K562 (cell line): ENCODE measurements at regions not wholly inside any gene's neighbourhood (a gene's known extent, or its start where the extent isn't known, plus 50 kb on each side); places are given as distances from the start of the nearest gene placed in this dataset.

Source experiments
- ATAC-seq: fragments of 200-7000 bp; cut with Tn5 transposase; 3 replicates; pipeline ENCODE4 v1.9.1; 2020; ENCODE audit warnings: moderate library complexity
- BruUV-seq: library from RNA; stranded (reverse); fragments of 400-500 nt; replicated peaks from 2 replicates; lab custom pipeline; 2021; lab: Mats Ljungman, UMichigan
- CTCF ChIA-PET: fragments of 300-600 bp; formaldehyde crosslinking; extraction: SDS; loops from one replicate; lab custom pipeline; 2021; ENCODE audit warnings: low intra/inter-chr PET ratio; lab: Yijun Ruan, JAX
- POLR2A ChIA-PET: fragments of 300-600, 350-650 bp; sonication (Branson Sonifier 250); formaldehyde crosslinking; extraction: SDS; loops from one replicate; lab custom pipeline; 2021; ENCODE audit warnings: antibody characterized with exemption, inconsistent platforms; lab: Yijun Ruan, JAX
- DNase-seq, 4 experiments: peaks; one replicate each; pipeline versions ENCODE4 v3.0.0 to v3.0.0-alpha.2; 2011 to 2018; ENCODE audit warnings: low spot score in 3 of 4, mixed read lengths in 3 of 4; ENCODE audit errors: extremely low read depth in 1 of 4
- FAIRE-seq: peaks from 2 replicates; lab custom pipeline; 2011; peaks lifted over from hg19 to GRCh38; lab: Jason Lieb, UNC
- H2AFZ ChIP-seq: 2 replicates; pipeline ENCODE4 v1.6.0; 2011; ENCODE audit warnings: low read depth, low read length, control low read depth, inconsistent platforms
- H3K27ac ChIP-seq: fragments of 200-600 bp; 3 replicates; pipeline ENCODE4 v1.8.0; 2011; ENCODE audit warnings: low read depth, mild to moderate bottlenecking, control low read depth, inconsistent platforms, low read length, moderate library complexity, mixed read lengths; ENCODE audit errors: extremely low read depth
- H3K27me3 ChIP-seq, 2 experiments: fragments of 300-600 bp in 1 of 2; 2 replicates in 1 of 2; 3 replicates in 1 of 2; pipeline versions ENCODE4 v1.6.0 to v1.8.0; 2011; ENCODE audit warnings: inconsistent platforms in 2 of 2, low read length in 2 of 2, mild to moderate bottlenecking in 1 of 2, mixed read lengths in 1 of 2, moderate library complexity in 1 of 2; ENCODE audit not compliant: control insufficient read depth in 2 of 2, insufficient read depth in 2 of 2
- H3K36me3 ChIP-seq: fragments of 300-600 bp; 3 replicates; pipeline ENCODE4 v1.8.0; 2011; ENCODE audit warnings: mild to moderate bottlenecking, low read length, inconsistent platforms; ENCODE audit not compliant: control insufficient read depth, insufficient read depth
- H3K4me1 ChIP-seq, 2 experiments: fragments of 200-600 bp in 1 of 2; replicated peaks in 1 of 2; 2 replicates in 1 of 2; 3 replicates in 1 of 2; pipeline versions ENCODE4 v1.5.1 to v1.8.0; 2011; ENCODE audit warnings: inconsistent platforms in 2 of 2, low read length in 2 of 2, mild to moderate bottlenecking in 1 of 2, mixed read lengths in 1 of 2, moderate library complexity in 1 of 2; ENCODE audit not compliant: control insufficient read depth in 2 of 2, insufficient read depth in 2 of 2
- H3K4me2 ChIP-seq: 2 replicates; pipeline ENCODE4 v1.6.1; 2011; ENCODE audit warnings: low read length, control low read depth, inconsistent platforms, mixed read lengths; ENCODE audit not compliant: insufficient read depth
- H3K4me3 ChIP-seq: fragments of 200-600 bp; sonication (generic), shearing (Covaris generic); 2 replicates; pipeline ENCODE4 v1.5.1; 2016; ENCODE audit warnings: control low read depth, inconsistent platforms
- H3K79me2 ChIP-seq: fragments of 200-600 bp; 3 replicates; pipeline ENCODE4 v1.8.0; 2011; ENCODE audit warnings: low read length, inconsistent platforms; ENCODE audit not compliant: control insufficient read depth, insufficient read depth
- H3K9ac ChIP-seq, 2 experiments: 2 replicates each; pipeline versions ENCODE4 v1.6.0 to v1.6.1; 2011; ENCODE audit warnings: low read depth in 2 of 2, low read length in 2 of 2, control low read depth in 1 of 2, inconsistent platforms in 1 of 2, mild to moderate bottlenecking in 1 of 2, mixed read lengths in 1 of 2; ENCODE audit not compliant: insufficient read depth in 1 of 2
- H3K9me1 ChIP-seq: one replicate; pipeline ENCODE4 v1.6.0; 2011; ENCODE audit warnings: inconsistent platforms, mild to moderate bottlenecking, low read length, moderate library complexity; ENCODE audit not compliant: control insufficient read depth, insufficient read depth
- H3K9me3 ChIP-seq: replicated peaks from 2 replicates; pipeline ENCODE4 v1.5.1; 2011; ENCODE audit warnings: low read depth, low read length, inconsistent platforms; ENCODE audit not compliant: control insufficient read depth, insufficient read depth
- H4K20me1 ChIP-seq: replicated peaks from 2 replicates; pipeline ENCODE4 v1.6.1; 2011; ENCODE audit warnings: low read length, inconsistent platforms, mixed read lengths; ENCODE audit not compliant: control insufficient read depth, insufficient read depth
- BCL6 ChIP-seq: fragments of 250-450 bp; sonication (Bioruptor Pico); IDR thresholded peaks from 2 replicates; pipeline ENCODE4 v1.4.0; 2020
- DMBX1 ChIP-seq: fragments of 250-450 bp; sonication (Bioruptor Pico); IDR thresholded peaks from 2 replicates; pipeline ENCODE4 v1.8.0; 2022; ENCODE audit warnings: inconsistent platforms, mild to moderate bottlenecking, moderate library complexity, borderline replicate concordance
- HCFC1 ChIP-seq: IDR thresholded peaks from 2 replicates; pipeline ENCODE4 v1.6.1; 2012; ENCODE audit warnings: low read depth, low read length, improper control_type of control experiment
- HMGXB4 ChIP-seq: sonication (generic); formaldehyde crosslinking; IDR thresholded peaks from 2 replicates; pipeline ENCODE4 v1.8.1; 2023; ENCODE audit warnings: mild to moderate bottlenecking, missing genetic modification reagents
- NCOA4 ChIP-seq: fragments of 450-650 bp; IDR thresholded peaks from 2 replicates; pipeline ENCODE4 v1.6.1; 2018; ENCODE audit warnings: mild to moderate bottlenecking; ENCODE audit not compliant: partially characterized antibody
- NELFE ChIP-seq: IDR thresholded peaks from 2 replicates; pipeline ENCODE4 v1.6.1; 2011; ENCODE audit warnings: mild to moderate bottlenecking; ENCODE audit not compliant: insufficient read depth, insufficient read length
- SIN3B ChIP-seq: fragments of 450-650 bp; IDR thresholded peaks from 2 replicates; pipeline ENCODE4 v1.6.1; 2017; ENCODE audit warnings: low read depth, mild to moderate bottlenecking, moderate library complexity
- SMARCE1 ChIP-seq: fragments of 450-650 bp; IDR thresholded peaks from 2 replicates; pipeline ENCODE4 v1.7.1; 2016; ENCODE audit warnings: mild to moderate bottlenecking
- SREBF1 ChIP-seq: fragments of 150-350 bp; IDR thresholded peaks from 2 replicates; pipeline ENCODE4 v1.6.1; 2014; ENCODE audit warnings: antibody characterized with exemption, low read depth, low read length, borderline replicate concordance
- ZBTB11 ChIP-seq, 3 experiments: fragments of 200-800 bp in 1 of 3; fragments of 250-450 bp in 1 of 3; fragments of 450-650 bp in 1 of 3; sonication (Bioruptor Pico) in 1 of 3; sonication (Bioruptor generic) in 1 of 3; formaldehyde crosslinking in 1 of 3; IDR thresholded peaks; 2 replicates each; pipeline versions ENCODE4 v1.6.1 to v1.8.0; 2016 to 2022; ENCODE audit warnings: mild to moderate bottlenecking in 2 of 3, missing genetic modification characterization in 2 of 3, missing compliant biosample characterization in 1 of 3, moderate library complexity in 1 of 3
- ZNF512 ChIP-seq: IDR thresholded peaks from 2 replicates; pipeline ENCODE4 v1.6.1; 2016; ENCODE audit warnings: missing genetic modification characterization, missing compliant biosample characterization
- ZNF780A ChIP-seq: fragments of 250-450 bp; sonication (Bioruptor Pico); IDR thresholded peaks from 2 replicates; pipeline ENCODE4 v1.5.0; 2021; ENCODE audit warnings: mild to moderate bottlenecking
- WGBS: fragments of 100-300 bp; shearing (Covaris generic); methylation state at CpG from one replicate; pipeline ENCODE4 v1.1.6; 2016; ENCODE audit warnings: low coverage, mixed read lengths; ENCODE audit not compliant: insufficient coverage; ENCODE audit errors: missing lambda C conversion rate; 5-methylcytosine and 5-hydroxymethylcytosine counted together
- in situ Hi-C: fragments of 300-500 bp; cut with MboI; formaldehyde crosslinking; loops from 4 replicates; pipeline ENCODE4 v1.15.0; 2018; ENCODE audit warnings: inconsistent platforms, mixed read lengths
- intact Hi-C: fragments of 100-400 bp; cut with micrococcal nuclease; formaldehyde crosslinking; loops from 2 replicates; pipeline ENCODE4 v1.14.2; 2022

GRCh38 chr12:83408146-83408545 is 721.4 kb downstream of the TMTC2 start:
- DNase-seq (no peak), ATAC-seq (no peak)
- POLR2A ChIA-PET = no interaction called here
- Histone ChIP-seq H3K9me1 (no peaks in the 10 kb centered on the region), H2AFZ (no peak overlapping the region), H3K36me3 (no peaks in the 10 kb centered on the region), H3K27ac (no peak overlapping the region), H3K9me3 (no peaks in the 10 kb centered on the region)
- WGBS = 3% methylated on average over 2 of the region's 2 CpGs
- TF ChIP-seq SREBF1 (no peak), ZNF780A (CRISPR knock-in tag) (no peak), ZNF512 (tag) (no peak), SIN3B (no peak), DMBX1 (CRISPR knock-in tag) (no peak), ZBTB11 (CRISPR knock-in tag; IDR thresholded peaks at IDR 0.05) (no peak), SMARCE1 (no peak), HCFC1 (no peak), HMGXB4 (CRISPR knock-in tag) (no peak), NCOA4 (no peak), NELFE (no peak), BCL6 (no peak)
- TF ChIP-seq, all 486 proteins: peak for 0
- Histone ChIP-seq H3K4me1 (no peaks in the 10 kb centered on the region), H3K79me2 (no peaks in the 10 kb centered on the region), H3K4me2 (no peak overlapping the region), H3K4me3 (no peak overlapping the region), H4K20me1 (no peaks in the 10 kb centered on the region), H3K9ac (no peak overlapping the region), H3K27me3 (no peaks in the 10 kb centered on the region)
- in situ Hi-C loops (no loop called here), intact Hi-C loops (no loop called here)
- CTCF ChIA-PET = no interaction called here
- no peak for FAIRE-seq
- no TSS peak for BruUV-seq
